GM21576 (cell line): ENCODE measurements at regions not wholly inside any gene's neighbourhood (a gene's known extent, or its start where the extent isn't known, plus 50 kb on each side); places are given as distances from the start of the nearest gene placed in this dataset.

Source experiments
- ATAC-seq: cut with Tn5 transposase; IDR thresholded peaks from one replicate; pipeline ENCODE4 v1.9.1; 2021; ENCODE audit warnings: mild to moderate bottlenecking, moderate library complexity; ENCODE audit not compliant: unreplicated experiment

DNA sequence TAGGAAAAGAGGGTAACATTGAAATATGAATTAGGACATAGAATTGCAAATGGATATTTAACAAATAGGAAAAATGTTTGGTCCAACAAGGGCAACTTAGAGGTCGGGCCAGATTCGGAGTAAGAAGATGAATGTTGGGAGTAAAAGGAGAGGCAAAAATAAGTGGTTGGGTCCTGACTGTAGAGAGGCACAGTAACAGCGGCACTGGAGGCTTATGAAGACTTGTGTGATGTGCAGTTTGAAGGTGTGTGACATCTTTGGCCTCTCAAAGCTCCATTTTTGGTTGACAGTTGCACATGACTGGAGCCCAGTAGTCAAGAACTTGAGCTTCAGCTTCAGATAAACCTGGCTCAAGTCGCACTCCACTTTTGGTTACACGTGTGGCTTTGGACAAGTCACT is 109.9 kb upstream of the PAXBP1 start:
- ATAC-seq: no peak

DNA sequence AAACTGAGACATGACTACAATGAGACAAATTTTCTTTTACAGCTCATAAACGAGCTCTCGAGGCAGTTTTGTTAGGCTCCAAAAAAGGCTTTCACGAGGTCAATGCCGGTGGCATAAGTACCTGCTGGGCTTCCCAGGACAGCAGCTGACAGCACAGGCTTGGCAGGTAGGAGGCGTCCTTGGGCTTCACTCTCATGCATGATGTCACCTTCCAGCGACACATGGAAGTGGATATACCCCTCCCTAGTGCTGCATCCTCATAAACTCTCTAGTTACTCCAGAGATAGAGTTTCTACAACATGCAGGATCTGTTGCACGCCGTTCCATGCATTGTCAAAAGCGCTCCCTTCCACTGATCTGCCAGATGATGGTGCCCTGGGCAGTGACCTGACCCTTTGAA is 112.5 kb upstream of the PAXBP1 start:
- ATAC-seq: no peak

DNA sequence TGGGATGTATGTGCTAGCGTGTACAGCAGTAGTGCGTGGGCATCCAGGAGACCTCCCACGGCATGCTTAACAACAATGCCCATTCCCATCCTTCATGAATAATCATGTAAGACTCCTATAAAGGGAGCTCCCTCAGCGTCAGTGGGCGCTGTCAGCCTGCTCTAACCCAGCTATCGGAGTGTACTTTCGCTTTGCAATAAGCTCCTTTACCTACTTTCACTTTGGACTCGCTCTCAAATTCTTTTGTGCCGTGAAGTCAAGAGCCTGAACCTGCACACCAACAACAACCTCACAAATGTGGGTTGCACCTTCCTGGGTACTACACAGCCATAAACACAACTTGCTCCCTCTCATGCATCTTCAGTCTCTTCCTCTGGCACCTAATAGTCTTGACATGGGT is 114.8 kb upstream of the PAXBP1 start:
- no peak for ATAC-seq

DNA sequence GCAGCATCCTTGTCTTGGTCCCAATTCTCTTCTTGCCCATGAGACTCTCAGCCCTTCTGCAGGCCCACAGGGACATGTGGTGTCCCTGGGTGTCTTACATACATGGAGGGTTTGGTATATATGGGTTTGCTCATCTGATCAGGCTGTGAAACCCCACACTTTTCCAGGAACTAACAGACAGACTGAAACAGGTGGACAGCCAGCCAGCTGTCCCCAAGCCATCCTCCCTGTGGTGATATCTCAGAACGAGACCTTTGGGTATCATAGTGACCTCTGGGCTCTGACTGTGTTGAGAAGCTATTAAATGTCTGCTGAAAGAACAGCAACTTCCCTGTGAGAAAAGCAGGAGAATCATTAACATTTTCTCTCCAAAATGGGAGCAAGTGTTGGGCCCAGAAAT is 115.5 kb upstream of the PAXBP1 start:
- ATAC-seq: no peak

DNA sequence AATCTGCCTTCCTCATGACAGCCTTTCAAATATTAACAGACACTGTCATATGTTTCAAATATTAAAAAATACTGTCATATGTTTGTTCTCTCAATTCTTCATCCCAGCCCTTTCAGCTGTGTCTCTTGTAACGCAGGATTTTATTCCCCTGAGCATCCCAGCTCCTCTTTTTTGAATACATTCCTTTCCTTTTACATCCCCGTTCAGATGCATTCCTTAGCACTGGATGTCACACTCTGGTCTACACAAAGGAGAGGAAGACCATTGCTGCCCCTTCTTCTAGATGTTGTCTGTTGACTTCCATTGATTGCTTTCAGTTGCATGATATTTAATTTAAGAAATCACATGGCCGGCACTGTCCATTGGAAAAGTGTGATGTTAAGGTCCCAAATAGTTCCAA is 117.4 kb upstream of the PAXBP1 start:
- no peak for ATAC-seq

DNA sequence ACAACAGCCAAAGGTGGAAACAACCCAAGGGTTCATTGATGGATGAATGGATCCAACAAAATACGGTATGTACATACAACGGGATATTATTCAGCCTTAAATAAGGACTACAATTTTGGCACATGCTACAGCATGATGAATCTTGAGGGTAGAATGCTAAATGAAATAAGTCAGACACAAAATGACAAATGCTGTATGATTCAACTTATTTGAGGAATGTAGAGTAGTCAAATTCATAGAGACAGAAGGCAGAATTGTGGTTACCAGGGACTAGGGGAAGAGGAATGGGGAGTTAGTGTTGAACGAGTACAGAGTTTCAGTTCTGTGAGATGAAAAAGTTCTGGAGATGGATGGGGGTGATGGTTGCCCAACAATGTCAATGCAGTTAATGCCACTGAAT is 118.0 kb upstream of the PAXBP1 start:
- ATAC-seq: no peak

DNA sequence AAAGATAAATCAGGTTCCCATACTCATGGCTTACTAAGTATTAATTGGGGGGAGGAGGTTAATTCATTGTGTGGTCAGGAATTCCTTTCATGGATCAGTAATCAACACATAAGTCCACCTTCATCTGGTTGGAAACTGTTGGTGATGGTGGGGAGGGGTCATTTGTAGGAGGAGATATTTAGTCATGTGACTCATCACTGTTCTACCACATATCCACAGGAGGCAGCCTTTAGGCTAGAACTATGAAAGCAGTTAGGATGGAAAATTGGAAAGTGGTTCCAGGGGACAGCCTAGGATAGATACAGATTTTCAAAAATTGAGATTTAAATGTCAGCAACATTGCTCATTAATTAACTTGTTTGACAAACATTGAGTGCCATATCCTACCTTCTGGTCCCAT is 122.8 kb upstream of the PAXBP1 start:
- no peak for ATAC-seq

DNA sequence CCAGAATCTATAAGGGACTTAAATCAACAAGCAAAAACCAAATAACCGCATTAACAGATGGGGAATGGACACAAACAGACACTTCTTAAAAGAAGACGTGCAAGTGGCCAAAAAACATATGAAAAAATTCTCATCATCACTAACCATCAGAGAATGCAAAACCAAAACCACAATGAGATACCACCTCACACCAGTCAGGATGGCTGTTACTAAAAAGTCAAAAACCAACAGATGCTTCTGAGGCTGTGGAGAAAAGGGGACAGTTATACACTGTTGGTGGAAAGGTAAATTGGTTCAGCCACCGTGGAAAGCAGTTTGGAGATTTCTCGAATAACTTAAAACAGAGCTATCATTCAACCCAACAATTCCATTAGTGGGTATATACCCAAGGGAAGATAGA is 124.9 kb upstream of the OLIG2 start:
- ATAC-seq: no peak

DNA sequence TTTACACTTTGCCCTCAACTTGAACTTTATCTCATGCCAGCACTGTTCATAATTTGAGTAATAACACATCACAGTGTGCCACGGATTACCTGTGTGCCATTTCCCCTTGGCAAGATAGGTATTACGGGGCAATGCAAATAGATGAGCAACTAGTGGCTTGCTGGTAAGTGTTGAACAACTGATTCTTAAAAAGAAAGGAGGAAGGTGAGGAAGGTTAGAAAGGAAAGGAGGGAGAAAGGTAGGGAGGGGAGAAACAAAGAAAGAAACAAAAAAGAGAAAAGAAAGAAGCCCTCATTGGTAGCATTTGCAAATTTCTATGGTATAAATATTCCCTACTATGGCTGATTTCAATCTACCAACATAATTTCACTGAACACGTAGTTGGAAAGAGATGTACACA is 118.2 kb upstream of the OLIG2 start:
- no peak for ATAC-seq

DNA sequence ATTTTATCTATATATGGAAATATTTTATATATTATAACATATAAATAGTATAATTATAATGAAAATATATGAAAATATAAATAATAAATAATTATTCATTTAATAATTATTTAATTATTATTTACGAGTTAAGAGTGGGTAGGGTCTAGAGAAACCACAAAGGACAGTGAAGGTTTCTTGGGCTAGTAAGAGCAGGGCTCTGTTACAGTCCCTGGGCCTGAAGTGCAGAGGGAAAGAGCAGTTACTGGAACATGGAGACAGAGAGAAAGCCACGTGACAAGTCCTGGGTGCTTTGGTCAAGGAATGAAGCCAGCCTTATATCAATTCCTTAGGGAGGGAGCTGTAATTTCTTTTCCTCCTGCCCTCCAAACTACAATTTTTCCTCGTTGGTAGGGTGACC is 117.2 kb upstream of the OLIG2 start:
- ATAC-seq: no peak

DNA sequence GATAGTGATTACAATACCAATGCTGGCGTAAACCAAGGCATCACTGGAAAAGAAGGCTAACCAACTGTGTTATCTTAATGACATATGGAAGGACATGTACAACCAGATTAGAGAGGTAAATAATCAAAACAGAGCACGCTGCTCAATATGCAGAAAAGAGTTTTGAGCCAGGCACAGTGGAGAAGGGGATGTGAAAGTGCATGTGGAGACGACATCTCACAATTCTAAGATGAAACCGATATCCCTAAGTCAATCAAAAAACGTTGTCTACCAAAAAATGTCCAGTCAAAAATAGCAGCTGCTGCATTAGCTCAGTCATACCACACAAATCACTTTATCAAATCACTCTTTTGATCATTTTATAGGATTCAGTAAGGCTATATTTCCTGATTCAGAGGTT is 116.3 kb upstream of the OLIG2 start:
- ATAC-seq: no peak

DNA sequence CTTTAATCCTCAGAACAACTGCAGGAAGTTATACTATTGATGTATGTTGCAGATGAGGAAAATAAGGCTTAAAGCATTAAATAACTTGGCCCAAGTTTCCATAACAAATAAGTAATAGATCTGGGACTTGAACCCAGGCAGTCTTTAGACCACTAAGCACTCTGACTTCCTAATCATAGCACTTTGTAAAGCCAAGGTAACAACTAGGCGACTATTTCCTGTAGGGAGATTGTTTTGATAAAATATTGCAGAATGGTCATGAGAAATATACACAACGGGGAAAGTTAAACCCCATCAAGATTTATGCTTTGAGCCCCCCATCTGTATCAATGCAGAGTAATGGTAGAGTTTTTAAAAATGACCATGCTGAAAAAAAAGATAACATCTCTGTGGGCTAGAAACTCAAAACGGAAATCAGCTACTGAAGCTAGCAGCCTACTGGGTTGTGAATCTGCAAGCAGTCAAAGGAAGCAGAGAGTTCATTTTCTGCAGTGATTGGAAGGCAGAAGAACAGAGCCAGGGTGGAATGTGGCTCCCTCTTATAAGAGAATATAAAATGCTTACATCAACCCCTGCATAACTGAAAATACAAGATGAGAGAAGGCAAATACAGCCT is 111.2 kb upstream of the OLIG2 start:
- no peak for ATAC-seq

DNA sequence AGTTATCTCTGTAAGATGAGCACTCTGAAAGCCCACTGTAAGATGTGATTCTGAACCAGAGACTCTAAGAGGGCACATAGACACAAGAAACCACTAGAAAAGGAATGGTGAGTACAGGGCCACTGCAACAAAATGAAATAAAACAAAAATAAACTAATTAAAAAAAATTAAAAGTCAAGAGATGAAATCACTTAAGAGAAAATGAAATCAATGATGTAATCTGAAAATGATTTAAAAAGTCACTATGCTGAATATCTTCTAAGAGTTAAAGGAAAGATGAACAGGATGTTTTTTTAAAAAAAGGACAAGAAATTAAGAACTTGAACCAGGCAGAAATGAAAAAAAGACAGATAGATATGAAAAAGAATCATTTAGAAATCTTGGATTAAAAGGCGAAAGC is 110.6 kb upstream of the OLIG2 start:
- no peak for ATAC-seq

DNA sequence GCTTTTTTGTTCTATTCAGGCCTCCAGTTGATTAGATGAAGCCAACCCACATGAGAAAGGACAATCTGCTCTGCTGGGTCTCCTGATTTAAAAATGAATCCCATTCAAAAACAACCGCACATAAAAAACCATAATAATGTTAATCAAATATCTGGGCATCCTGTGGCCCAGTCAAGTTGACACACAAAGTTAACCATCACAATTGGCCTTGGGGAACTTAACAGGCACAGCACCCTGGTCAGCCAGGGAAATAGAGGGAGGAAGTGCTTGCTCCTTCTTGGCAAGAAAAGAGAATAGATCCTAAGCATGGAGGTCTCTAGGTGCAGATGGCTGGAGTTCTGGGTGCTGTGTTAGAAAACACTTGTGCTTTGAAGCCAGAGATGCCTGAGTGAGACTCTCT is 109.6 kb upstream of the OLIG2 start:
- ATAC-seq: no peak

DNA sequence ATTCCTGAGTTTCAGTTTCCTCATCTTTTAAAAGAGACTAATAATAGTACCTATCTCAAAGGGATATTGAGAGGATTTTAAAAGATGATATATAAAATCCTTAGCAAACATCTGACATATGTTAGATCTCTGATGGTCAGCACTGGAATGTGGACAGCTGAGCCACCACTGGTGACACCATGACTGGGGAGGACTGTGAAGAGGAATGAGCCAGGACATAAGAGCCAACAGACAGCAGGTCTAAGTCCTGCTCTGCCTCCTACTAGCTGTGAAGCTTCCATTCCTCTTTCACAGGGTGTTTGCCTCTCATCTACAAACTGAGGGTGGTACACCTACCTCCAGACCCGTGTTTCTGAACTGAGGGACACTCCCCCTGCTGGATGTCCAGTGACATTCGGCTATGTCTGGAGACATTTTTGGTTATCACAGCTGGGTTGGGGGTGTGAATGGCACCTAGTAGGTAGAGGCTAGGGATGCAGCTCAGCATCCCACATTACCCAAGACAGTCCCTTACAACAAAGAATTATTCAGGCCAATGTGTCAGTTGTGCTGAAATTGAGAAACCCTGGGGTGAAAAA is 109.1 kb upstream of the OLIG2 start:
- no peak for ATAC-seq

DNA sequence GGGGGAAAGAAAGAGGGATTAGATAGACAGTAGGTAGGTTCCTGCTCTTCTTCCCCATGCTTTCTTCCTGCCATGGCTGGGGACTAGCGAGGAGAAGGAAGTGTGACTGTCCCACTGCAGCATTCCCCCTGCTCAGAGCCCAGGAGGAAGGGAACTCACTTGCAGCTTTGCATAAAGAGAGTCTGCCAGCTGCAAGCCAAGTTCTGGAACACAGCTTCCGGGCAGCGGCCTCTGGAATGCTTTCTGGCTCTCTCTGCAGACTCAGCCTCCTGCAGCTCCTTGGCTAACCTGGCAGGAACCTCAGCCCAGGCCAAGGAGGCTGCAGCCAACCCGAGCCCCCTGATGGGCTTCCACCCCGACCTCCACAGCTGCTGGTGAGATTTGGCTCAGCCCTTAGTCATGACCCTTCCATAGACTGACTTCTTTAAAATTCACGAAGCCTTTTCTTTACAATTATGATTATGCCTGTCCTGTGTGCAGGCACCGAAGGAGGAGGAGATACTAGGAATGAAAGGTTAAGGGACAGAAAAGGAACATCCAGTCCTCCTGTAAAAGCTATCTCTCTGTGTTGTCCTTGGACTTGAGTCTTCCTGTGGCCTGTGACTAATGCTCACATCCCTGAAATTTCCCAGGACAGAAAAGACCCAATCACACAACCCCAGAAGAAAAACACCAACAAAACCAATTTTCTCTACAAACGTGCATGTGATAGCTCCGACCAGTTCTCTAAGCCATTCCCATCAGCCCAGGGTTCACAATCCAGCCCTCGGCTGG is 108.2 kb upstream of the OLIG2 start:
- no peak for ATAC-seq

DNA sequence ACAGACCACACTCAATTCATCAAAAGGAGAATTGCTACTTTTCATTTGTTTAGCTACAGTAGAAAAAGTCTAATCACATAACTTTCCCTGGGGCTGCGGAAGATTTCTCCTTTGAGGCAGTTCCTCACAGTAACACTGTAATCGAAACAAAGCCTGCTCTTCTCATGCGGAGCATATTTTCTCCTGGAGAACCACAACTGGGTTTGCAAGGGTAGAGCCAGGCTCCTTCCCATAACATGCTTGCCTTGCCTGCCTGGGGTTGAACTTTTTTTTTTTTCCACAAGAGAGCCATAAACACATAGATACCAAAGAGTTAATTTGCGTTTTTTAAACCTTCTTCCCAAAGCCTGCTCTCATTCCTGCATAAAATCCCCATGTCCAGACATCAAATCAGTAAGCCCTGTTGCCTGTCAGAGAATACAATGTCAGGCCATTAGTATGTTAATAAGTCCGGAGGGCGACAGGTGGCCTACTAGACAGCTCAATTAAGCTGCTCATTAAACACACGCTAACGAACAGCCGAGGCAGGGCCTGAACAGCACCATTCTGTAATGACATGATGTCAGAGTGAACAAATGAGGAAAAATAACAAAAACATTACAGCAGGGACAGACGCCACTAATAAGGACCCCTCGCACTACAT is 107.1 kb upstream of the OLIG2 start:
- ATAC-seq: no peak

DNA sequence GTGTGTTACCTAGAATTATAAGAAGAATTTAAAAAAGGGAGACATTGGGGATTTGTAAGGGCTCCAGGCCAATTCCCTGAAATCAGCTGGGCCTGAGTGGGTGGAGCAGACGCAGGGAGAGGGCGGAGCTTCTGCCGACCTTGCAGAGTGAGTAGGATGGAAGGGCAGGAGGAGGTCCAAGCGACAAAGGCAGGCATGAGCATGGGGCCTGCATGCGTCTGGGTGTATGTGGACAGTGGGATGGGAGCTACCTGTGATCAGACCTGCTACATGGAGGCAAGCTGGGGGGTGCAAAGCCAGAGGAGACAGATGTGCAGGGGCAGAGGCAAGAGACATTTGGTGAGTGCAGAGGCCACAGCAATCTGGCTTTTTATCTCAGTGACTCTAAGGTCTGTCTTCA is 105.3 kb upstream of the OLIG2 start:
- no peak for ATAC-seq

DNA sequence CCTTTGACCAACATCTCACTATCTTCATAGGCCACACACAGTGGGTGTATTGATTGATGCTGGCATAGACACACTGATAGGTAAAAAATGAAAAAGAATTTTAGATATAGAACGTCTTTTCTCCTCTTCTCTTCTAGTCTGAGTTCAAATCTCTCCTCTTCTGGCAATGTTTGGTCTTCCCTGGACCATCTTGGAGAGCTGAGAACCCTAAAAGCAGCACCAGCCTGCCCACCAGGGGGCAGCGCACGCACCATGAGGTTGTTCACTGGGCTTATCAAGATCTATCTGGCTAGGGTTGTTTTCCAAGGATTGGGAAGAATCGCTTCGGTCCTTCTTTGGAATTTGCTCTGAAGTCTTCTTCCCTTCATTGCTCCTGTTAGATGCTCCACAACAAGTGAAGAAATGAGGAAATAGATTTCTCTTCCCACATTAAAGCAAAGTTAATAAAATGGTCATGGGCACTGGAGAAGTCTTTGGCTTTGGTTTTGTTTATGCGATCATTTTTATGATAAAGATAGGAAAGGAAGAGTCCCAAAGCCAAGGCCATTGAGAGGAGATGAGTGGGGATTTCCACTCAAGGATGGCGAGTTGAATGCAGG is 104.0 kb upstream of the OLIG2 start:
- no peak for ATAC-seq

DNA sequence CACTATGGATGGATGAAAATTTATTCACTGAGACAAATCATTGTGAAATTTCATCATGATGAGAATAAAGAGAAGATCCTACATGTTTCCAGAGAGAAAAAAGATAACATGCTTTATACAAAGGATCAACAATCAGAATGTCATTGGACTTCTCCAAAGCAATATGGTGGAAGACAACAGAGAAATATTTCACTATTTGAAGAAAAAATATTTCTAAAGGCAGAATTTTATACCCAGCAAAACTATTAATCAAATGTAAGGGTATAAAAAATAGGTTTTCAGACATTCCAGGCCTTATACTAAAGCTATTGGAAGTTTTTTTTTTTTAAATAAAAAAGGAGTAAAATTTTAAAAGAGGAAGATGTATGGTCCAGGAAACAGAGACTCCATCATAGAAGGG is 100.6 kb upstream of the OLIG2 start:
- no peak for ATAC-seq

DNA sequence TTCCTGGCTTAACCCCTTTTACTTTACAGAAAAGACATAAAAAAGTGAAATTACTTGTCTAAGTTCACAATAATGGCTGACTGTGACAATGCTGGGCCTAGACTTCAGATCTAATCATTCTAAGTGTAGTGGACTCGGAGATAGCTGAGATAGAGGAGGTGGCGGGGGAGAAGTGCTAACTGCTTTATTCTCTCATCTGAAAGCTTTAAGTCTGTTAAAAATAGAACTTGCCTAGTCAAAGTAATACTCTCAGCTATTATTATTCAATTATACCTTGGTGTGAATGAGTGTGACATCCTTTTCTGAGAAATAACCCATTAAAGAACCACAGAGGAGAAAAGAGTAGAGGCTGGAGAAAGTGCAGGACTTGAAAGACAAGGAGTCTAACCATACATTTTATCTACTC is 96.1 kb upstream of the OLIG2 start:
- peak; percentile 54 for ATAC-seq

DNA sequence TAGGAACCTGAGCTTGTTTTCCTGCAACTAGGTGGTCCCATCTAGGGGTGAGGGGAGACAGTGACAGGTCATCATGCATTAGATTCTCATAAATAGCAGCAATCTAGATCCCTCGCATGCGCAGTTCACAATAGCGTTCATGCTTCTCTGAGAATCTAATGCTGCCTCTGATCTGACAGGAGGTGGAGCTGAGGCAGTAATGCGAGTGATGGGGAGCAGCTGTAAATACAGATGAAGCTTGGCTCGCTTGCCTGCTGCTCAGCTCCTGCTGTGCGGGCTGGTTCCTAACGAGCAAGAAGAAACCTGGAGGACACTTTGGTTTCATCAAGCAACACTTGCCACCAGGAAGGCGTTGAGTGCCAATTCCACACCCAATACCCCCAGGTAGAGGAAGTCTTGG is 95.1 kb upstream of the OLIG2 start:
- no peak for ATAC-seq
